CD4-positive, alpha-beta T cell treated with Interferon alpha-2 for 1 hour (primary cell): ENCODE measurements at regions not wholly inside any gene's neighbourhood (a gene's known extent, or its start where the extent isn't known, plus 50 kb on each side); places are given as distances from the start of the nearest gene placed in this dataset.
"Not testable (repeated sequence)": the region's sequence is repeated elsewhere in the genome, so short reads cannot be mapped to it uniquely, and the experiment has no call there.

ENCODE experiments used
- DNase-seq, 2 donors: peaks; one replicate each; pipeline ENCODE4 v3.0.0-alpha.2; 2020 to 2022

GRCh38 chr14:43370565-43370896, 1136.6 kb downstream of the FSCB start:
- DNase-seq = not testable (repeated sequence)

- DNase-seq = no peak
Observed at GRCh38 chr14:43369710-43370564, 1137.1 kb downstream of the FSCB start.

- DNase-seq = no peak
Observed at GRCh38 chr14:43362586-43362985, 1144.5 kb downstream of the FSCB start.

- no peak for DNase-seq
Observed at GRCh38 chr14:43361751-43362150, 1145.3 kb downstream of the FSCB start.

- DNase-seq = no peak
Observed at GRCh38 chr14:43360239-43360638, 1146.8 kb downstream of the FSCB start.

GRCh38 chr14:43359317-43359716, 1147.8 kb downstream of the FSCB start:
- DNase-seq = no peak

- DNase-seq = no peak
Observed at GRCh38 chr14:43356979-43357545, 1150.0 kb downstream of the FSCB start.

GRCh38 chr14:43356382-43356781, 1150.7 kb downstream of the FSCB start:
- DNase-seq = no peak

- no peak for DNase-seq
Observed at GRCh38 chr14:43341921-43342320, 1165.2 kb downstream of the FSCB start.

GRCh38 chr14:43338713-43339112, 1168.4 kb downstream of the FSCB start:
- DNase-seq = no peak

GRCh38 chr14:43336351-43336750, 1170.7 kb downstream of the FSCB start:
- DNase-seq = no peak

GRCh38 chr14:43326501-43327407, 1180.3 kb downstream of the FSCB start:
- DNase-seq = not testable (repeated sequence)

- no peak for DNase-seq
Observed at GRCh38 chr14:43316427-43316826, 1190.7 kb downstream of the FSCB start.

- DNase-seq = no peak
Observed at GRCh38 chr14:43313719-43314118, 1193.4 kb downstream of the FSCB start.

GRCh38 chr14:43308421-43309110, 1198.5 kb downstream of the FSCB start:
- no peak for DNase-seq

GRCh38 chr14:43307836-43308235, 1199.2 kb downstream of the FSCB start:
- no peak for DNase-seq

GRCh38 chr14:43306053-43306452, 1201.0 kb downstream of the FSCB start:
- DNase-seq = no peak

GRCh38 chr14:43297794-43298193, 1209.3 kb downstream of the FSCB start:
- DNase-seq = no peak

- not testable (repeated sequence) for DNase-seq
Observed at GRCh38 chr14:43296061-43296460, 1211.0 kb downstream of the FSCB start.

- no peak for DNase-seq
Observed at GRCh38 chr14:43285575-43285974, 1221.5 kb downstream of the FSCB start.

- DNase-seq = no peak
Observed at GRCh38 chr14:43260056-43260455, 1247.0 kb downstream of the FSCB start.

- DNase-seq = no peak
Observed at GRCh38 chr14:43258396-43258795, 1248.7 kb downstream of the FSCB start.

- DNase-seq = not testable (repeated sequence)
Observed at GRCh38 chr14:43256996-43257395, 1250.1 kb downstream of the FSCB start.
